ENCODE measurements at regions not wholly inside any gene's neighbourhood (a gene's known extent, or its start where the extent isn't known, plus 50 kb on each side); places are given as distances from the start of the nearest gene placed in this dataset.
"Not testable (repeated sequence)": the region's sequence is repeated elsewhere in the genome, so short reads cannot be mapped to it uniquely, and the experiment has no call there.

- peak; percentile 72 to 95 (median 80) for ATAC-seq
- WGBS (ENCODE audit: insufficient coverage): 0% methylated on average over 1 of the region's 2 CpGs
- intact Hi-C loops (cut with micrococcal nuclease): no loop called here
- peaks cover 14% of the 10 kb centered on the region in 2 donors for H3K4me1 Mint-ChIP-seq
- no peaks in the 10 kb centered on the region for H3K9me3 Mint-ChIP-seq
- no peak for TF ChIP-seq CTCF (IDR thresholded peaks at IDR 0.05)
- Histone ChIP-seq H3K9me3 (ENCODE audit: control insufficient read depth, insufficient read depth, low read length) (no peaks in the 10 kb centered on the region), H3K4me3 (ENCODE audit: low read length) (peak overlapping the region; percentile 37), H3K27me3 (ENCODE audit: control insufficient read depth, insufficient read depth, low read length) (no peaks in the 10 kb centered on the region), H3K4me1 (ENCODE audit: control insufficient read depth, insufficient read depth, low read length) (peaks cover 4% of the 10 kb centered on the region), H3K27ac (ENCODE audit: low read length) (peak overlapping the region; percentile 80), H3K36me3 (ENCODE audit: control insufficient read depth, insufficient read depth, low read length) (no peaks in the 10 kb centered on the region)
- H3K36me3 Mint-ChIP-seq: no peaks in the 10 kb centered on the region
- peak overlapping the region; percentile 77 for H3K4me3 Mint-ChIP-seq
- H3K27me3 Mint-ChIP-seq (ENCODE audit: low read depth in 2 of 2): peaks cover under 1 to 3% of the 10 kb centered on the region in 2 donors
- peak overlapping the region; percentile 87 to 94 for H3K27ac Mint-ChIP-seq
- peak in 1 of 2 donors; percentile 73 for DNase-seq
Measured at GRCh38 chr1:117735045-117735992, 129.5 kb downstream of the TENT5C start.

GRCh38 chr1:117739504-117739903 is 133.7 kb downstream of the TENT5C start:
- peaks cover 8 to 9% of the 10 kb centered on the region in 2 donors for H3K4me1 Mint-ChIP-seq
- no peak overlapping the region for H3K27ac Mint-ChIP-seq
- no peak overlapping the region for H3K4me3 Mint-ChIP-seq
- H3K36me3 Mint-ChIP-seq: no peaks in the 10 kb centered on the region
- H3K27ac ChIP-seq (ENCODE audit: low read length): no peak overlapping the region
- TF ChIP-seq CTCF (IDR thresholded peaks at IDR 0.05): no peak
- no peaks in the 10 kb centered on the region for H3K9me3 ChIP-seq (ENCODE audit: control insufficient read depth, insufficient read depth, low read length)
- no peak for DNase-seq
- no peaks in the 10 kb centered on the region for H3K27me3 ChIP-seq (ENCODE audit: control insufficient read depth, insufficient read depth, low read length)
- no peaks in the 10 kb centered on the region for H3K36me3 ChIP-seq (ENCODE audit: control insufficient read depth, insufficient read depth, low read length)
- H3K27me3 Mint-ChIP-seq (ENCODE audit: low read depth in 2 of 2): peaks cover 25 to 36% of the 10 kb centered on the region in 2 donors
- H3K4me1 ChIP-seq (ENCODE audit: control insufficient read depth, insufficient read depth, low read length): peaks cover 2% of the 10 kb centered on the region
- intact Hi-C loops (cut with micrococcal nuclease): no loop called here
- 100% methylated on average over 1 of the region's 1 CpG for WGBS (ENCODE audit: insufficient coverage)
- H3K4me3 ChIP-seq (ENCODE audit: low read length): no peak overlapping the region
- H3K9me3 Mint-ChIP-seq: no peaks in the 10 kb centered on the region
- no peak for ATAC-seq

GRCh38 chr1:117740496-117740895 is 134.6 kb downstream of the TENT5C start:
- Mint-ChIP-seq H3K4me3 (no peak overlapping the region), H3K27me3 (ENCODE audit: low read depth in 2 of 2) (peaks cover 27 to 45% of the 10 kb centered on the region in 2 donors), H3K27ac (no peak overlapping the region), H3K9me3 (no peaks in the 10 kb centered on the region), H3K4me1 (peaks cover 1 to 2% of the 10 kb centered on the region in 2 donors), H3K36me3 (no peaks in the 10 kb centered on the region)
- Histone ChIP-seq H3K4me1 (ENCODE audit: control insufficient read depth, insufficient read depth, low read length) (no peaks in the 10 kb centered on the region), H3K9me3 (ENCODE audit: control insufficient read depth, insufficient read depth, low read length) (no peaks in the 10 kb centered on the region), H3K27ac (ENCODE audit: low read length) (no peak overlapping the region), H3K27me3 (ENCODE audit: control insufficient read depth, insufficient read depth, low read length) (no peaks in the 10 kb centered on the region), H3K36me3 (ENCODE audit: control insufficient read depth, insufficient read depth, low read length) (no peaks in the 10 kb centered on the region), H3K4me3 (ENCODE audit: low read length) (no peak overlapping the region)
- no peak for TF ChIP-seq CTCF (IDR thresholded peaks at IDR 0.05)
- ATAC-seq (no peak), DNase-seq (no peak)
- 89% methylated on average over 3 of the region's 3 CpGs for WGBS (ENCODE audit: insufficient coverage)
- intact Hi-C loops (cut with micrococcal nuclease): no loop called here

- H3K27ac Mint-ChIP-seq; H3K9me3 ChIP-seq (ENCODE audit: control insufficient read depth, insufficient read depth, low read length); DNase-seq; intact Hi-C loops (cut with micrococcal nuclease); H3K4me1 Mint-ChIP-seq; ATAC-seq; H3K4me3 Mint-ChIP-seq; H3K4me1 ChIP-seq (ENCODE audit: control insufficient read depth, insufficient read depth, low read length); H3K36me3 Mint-ChIP-seq; H3K27ac ChIP-seq (ENCODE audit: low read length); H3K4me3 ChIP-seq (ENCODE audit: low read length); H3K36me3 ChIP-seq (ENCODE audit: control insufficient read depth, insufficient read depth, low read length); H3K9me3 Mint-ChIP-seq; H3K27me3 ChIP-seq (ENCODE audit: control insufficient read depth, insufficient read depth, low read length): not testable (repeated sequence)
- peaks cover 49 to 77% of the 10 kb centered on the region in 2 donors for H3K27me3 Mint-ChIP-seq (ENCODE audit: low read depth in 2 of 2)
Measured at GRCh38 chr1:117746565-117746964, 140.7 kb downstream of the TENT5C start.
